GM23338 (cell line): ENCODE measurements at regions not wholly inside any gene's neighbourhood (a gene's known extent, or its start where the extent isn't known, plus 50 kb on each side); places are given as distances from the start of the nearest gene placed in this dataset.
A peak's percentile ranks its signal among the peaks of the same experiment; 100 is the strongest.

ENCODE experiments used
- ATAC-seq: fragments of 200-7000 bp; cut with Tn5 transposase; 3 replicates; pipeline ENCODE4 v1.9.1; 2020
- DNase-seq: peaks from one replicate; pipeline ENCODE4 v3.0.0-alpha.2; 2015; ENCODE audit warnings: low spot score
- H2AFZ ChIP-seq: fragments of 200-600 bp; sonication (generic); 2 replicates; pipeline ENCODE4 v1.8.0; 2016; ENCODE audit warnings: antibody characterized with exemption, mild to moderate bottlenecking, moderate library complexity
- H3F3A ChIP-seq: fragments of 200-600 bp; sonication (generic); replicated peaks from 2 replicates; pipeline ENCODE4 v1.8.0; 2017; ENCODE audit warnings: antibody characterized with exemption, mixed run types, low read depth
- H3K27ac ChIP-seq: fragments of 200-600 bp; sonication (generic); 2 replicates; pipeline ENCODE4 v1.6.1; 2016; ENCODE audit warnings: low read depth
- H3K27me3 ChIP-seq: fragments of 200-600 bp; sonication (generic); 2 replicates; pipeline ENCODE4 v1.8.0; 2016; ENCODE audit warnings: mild to moderate bottlenecking, mixed run types, moderate library complexity; ENCODE audit not compliant: insufficient read depth
- H3K36me3 ChIP-seq: fragments of 200-600 bp; sonication (generic); 2 replicates; pipeline ENCODE4 v1.8.0; 2016; ENCODE audit warnings: mild to moderate bottlenecking; ENCODE audit not compliant: insufficient read depth
- H3K4me1 ChIP-seq: fragments of 200-600 bp; sonication (generic); 2 replicates; pipeline ENCODE4 v1.8.0; 2016; ENCODE audit warnings: mild to moderate bottlenecking, moderate library complexity; ENCODE audit not compliant: insufficient read depth
- H3K4me2 ChIP-seq: fragments of 200-600 bp; sonication (generic); 2 replicates; pipeline ENCODE4 v1.7.1; 2017; ENCODE audit warnings: mixed run types
- H3K4me3 ChIP-seq: fragments of 200-600 bp; sonication (generic); 2 replicates; pipeline ENCODE4 v1.6.1; 2016; ENCODE audit warnings: mixed run types
- H3K79me2 ChIP-seq: fragments of 200-600 bp; sonication (generic); replicated peaks from 2 replicates; pipeline ENCODE4 v1.8.0; 2017; ENCODE audit warnings: mild to moderate bottlenecking; ENCODE audit not compliant: insufficient read depth
- H3K9me2 ChIP-seq: fragments of 200-600 bp; sonication (generic); 2 replicates; pipeline ENCODE4 v1.8.0; 2017; ENCODE audit not compliant: insufficient read depth
- H4K20me1 ChIP-seq: fragments of 200-600 bp; sonication (generic); replicated peaks from 2 replicates; pipeline ENCODE4 v1.8.0; 2017; ENCODE audit warnings: mild to moderate bottlenecking; ENCODE audit not compliant: insufficient read depth
- H3K27ac Mint-ChIP-seq: 2 replicates; pipeline ENCODE4 v1.8.0; 2020; ENCODE audit warnings: inconsistent platforms, mild to moderate bottlenecking, moderate library complexity, mixed read lengths
- H3K27me3 Mint-ChIP-seq: 3 replicates; pipeline ENCODE4 v1.8.0; 2022; ENCODE audit warnings: low read depth, mild to moderate bottlenecking, moderate library complexity, mixed read lengths, inconsistent platforms; ENCODE audit not compliant: insufficient read depth, poor library complexity
- H3K36me3 Mint-ChIP-seq: 3 replicates; pipeline ENCODE4 v1.8.0; 2021; ENCODE audit warnings: low read depth, mild to moderate bottlenecking, inconsistent platforms, moderate library complexity, mixed read lengths
- H3K4me1 Mint-ChIP-seq: 3 replicates; pipeline ENCODE4 v1.8.0; 2020; ENCODE audit warnings: mild to moderate bottlenecking, inconsistent platforms, mixed read lengths
- H3K4me3 Mint-ChIP-seq: 3 replicates; pipeline ENCODE4 v1.8.0; 2021; ENCODE audit warnings: moderate library complexity, mild to moderate bottlenecking, inconsistent platforms, mixed read lengths
- H3K9me3 Mint-ChIP-seq: 3 replicates; pipeline ENCODE4 v1.8.0; 2020; ENCODE audit warnings: moderate library complexity, mild to moderate bottlenecking, inconsistent platforms, mixed read lengths
- CTCF ChIP-seq, 2 experiments: fragments of 200-600 bp in 1 of 2; sonication (generic) in 1 of 2; conservative IDR thresholded peaks; 2 replicates each; pipeline versions ENCODE4 v1.5.1 to v1.6.1; 2016 to 2017; ENCODE audit warnings: antibody characterized with exemption in 2 of 2, low read depth in 2 of 2, mild to moderate bottlenecking in 2 of 2, moderate library complexity in 1 of 2
- EZH2phosphoT487 ChIP-seq: fragments of 200-600 bp; sonication (generic); IDR thresholded peaks from one replicate; pipeline ENCODE4 v1.8.1; 2018; ENCODE audit warnings: antibody characterized with exemption; ENCODE audit not compliant: unreplicated experiment
- REST ChIP-seq: IDR thresholded peaks from one replicate; pipeline ENCODE4 v1.6.1; 2018; ENCODE audit warnings: antibody characterized with exemption; ENCODE audit not compliant: unreplicated experiment
- STAT1 ChIP-seq: IDR thresholded peaks from one replicate; pipeline ENCODE4 v1.6.1; 2016; ENCODE audit warnings: antibody characterized with exemption; ENCODE audit not compliant: unreplicated experiment
- ZNF114 ChIP-seq: fragments of 250-450 bp; sonication (Bioruptor Pico); IDR thresholded peaks from 2 replicates; pipeline ENCODE4 v1.5.0; 2020; ENCODE audit warnings: mild to moderate bottlenecking, moderate library complexity
- ZNF331 ChIP-seq: fragments of 250-450 bp; sonication (Bioruptor Pico); IDR thresholded peaks from 2 replicates; pipeline ENCODE4 v1.5.0; 2020; ENCODE audit warnings: low read depth, mild to moderate bottlenecking, moderate library complexity

- TF ChIP-seq REST (no peak), ZNF331 (no peak), ZNF114 (no peak), STAT1 (no peak)
Measured at GRCh38 chr1:98268316-98268715, 347.5 kb upstream of the DPYD start (continued).

- H3K9me3 Mint-ChIP-seq, result no peaks in the 10 kb centered on the region; the same call in none of the 3 replicates
- H3K4me1 ChIP-seq, result no peaks in the 10 kb centered on the region
- no peak overlapping the region for H3K4me2 ChIP-seq
- H3K4me3 Mint-ChIP-seq, result no peak overlapping the region
- H3K36me3 Mint-ChIP-seq, result no peaks in the 10 kb centered on the region
- no peak for TF ChIP-seq EZH2phosphoT487
- no peak for TF ChIP-seq ZNF114
- no peaks in the 10 kb centered on the region for H3K4me1 Mint-ChIP-seq
- no peak overlapping the region for H3K4me3 ChIP-seq
- no peaks in the 10 kb centered on the region for H3K36me3 ChIP-seq
- H3K27me3 Mint-ChIP-seq, result no peaks in the 10 kb centered on the region
- no peaks in the 10 kb centered on the region for H4K20me1 ChIP-seq
- H3F3A ChIP-seq, result no peaks in the 10 kb centered on the region
- H3K79me2 ChIP-seq, result no peaks in the 10 kb centered on the region
- DNase-seq, result no peak
- H3K27ac ChIP-seq, result no peak overlapping the region
- ATAC-seq, result no peak
- H3K27ac Mint-ChIP-seq, result no peak overlapping the region
- no peak overlapping the region for H2AFZ ChIP-seq
- no peaks in the 10 kb centered on the region for H3K27me3 ChIP-seq
- H3K9me2 ChIP-seq, result no peaks in the 10 kb centered on the region
Measured at GRCh38 chr1:98267423-98267822, 346.6 kb upstream of the DPYD start.

GRCh38 chr1:98264727-98265126 lies 343.9 kb upstream of the DPYD start:
- H3K4me3 ChIP-seq, result no peak overlapping the region
- H3K36me3 Mint-ChIP-seq, result no peaks in the 10 kb centered on the region
- no peaks in the 10 kb centered on the region for H4K20me1 ChIP-seq
- H3K27me3 ChIP-seq, result no peaks in the 10 kb centered on the region
- no peak overlapping the region for H3K27ac Mint-ChIP-seq
- DNase-seq (no peak), ATAC-seq (no peak)
- no peak overlapping the region for H2AFZ ChIP-seq
- no peak for TF ChIP-seq EZH2phosphoT487
- H3K4me1 ChIP-seq, result no peaks in the 10 kb centered on the region
- no peaks in the 10 kb centered on the region for H3K4me1 Mint-ChIP-seq
- H3K4me3 Mint-ChIP-seq, result no peak overlapping the region
- no peaks in the 10 kb centered on the region for H3K9me2 ChIP-seq
- no peaks in the 10 kb centered on the region for H3K79me2 ChIP-seq
- H3K27me3 Mint-ChIP-seq, result no peaks in the 10 kb centered on the region
- H3K4me2 ChIP-seq, result no peak overlapping the region
- no peak overlapping the region for H3K27ac ChIP-seq
- no peaks in the 10 kb centered on the region for H3K36me3 ChIP-seq
- H3F3A ChIP-seq, result no peaks in the 10 kb centered on the region
- H3K9me3 Mint-ChIP-seq, result no peaks in the 10 kb centered on the region; the same call in 2 of the 3 replicates

GRCh38 chr1:98260839-98261238 lies 340.0 kb upstream of the DPYD start:
- H3K4me1 Mint-ChIP-seq, result no peaks in the 10 kb centered on the region
- no peaks in the 10 kb centered on the region for H3K79me2 ChIP-seq
- H3K9me3 Mint-ChIP-seq, result no peaks in the 10 kb centered on the region; the same call in 2 of the 3 replicates
- H3K4me2 ChIP-seq, result no peak overlapping the region
- H3K4me1 ChIP-seq, result no peaks in the 10 kb centered on the region
- H3K27me3 ChIP-seq, result no peaks in the 10 kb centered on the region
- no peaks in the 10 kb centered on the region for H4K20me1 ChIP-seq
- H3K27me3 Mint-ChIP-seq, result no peaks in the 10 kb centered on the region
- H2AFZ ChIP-seq, result no peak overlapping the region
- TF ChIP-seq EZH2phosphoT487, result no peak
- peak; percentile 35 to 50 for TF ChIP-seq CTCF (conservative IDR thresholded peaks at IDR 0.05; ENCODE audit: low read depth in 2 of 2)
- ATAC-seq (peak; percentile 71), DNase-seq (peak; percentile 46)
- H3K4me3 Mint-ChIP-seq, result no peak overlapping the region
- H3K36me3 ChIP-seq, result no peaks in the 10 kb centered on the region
- H3K27ac ChIP-seq, result no peak overlapping the region
- H3F3A ChIP-seq, result no peaks in the 10 kb centered on the region
- H3K27ac Mint-ChIP-seq, result no peak overlapping the region
- H3K36me3 Mint-ChIP-seq, result no peaks in the 10 kb centered on the region
- H3K4me3 ChIP-seq, result no peak overlapping the region
- H3K9me2 ChIP-seq, result no peaks in the 10 kb centered on the region
